NB4 (cell line): ENCODE measurements at regions not wholly inside any gene's neighbourhood (a gene's known extent, or its start where the extent isn't known, plus 50 kb on each side); places are given as distances from the start of the nearest gene placed in this dataset.

Experiments used
- DNase-seq: peaks from one replicate; pipeline ENCODE4 v3.0.0; 2010; ENCODE audit warnings: low read depth
- H3K4me3 ChIP-seq: one replicate; pipeline ENCODE4 v1.5.1; 2011; ENCODE audit warnings: mild to moderate bottlenecking, low read depth, low read length, moderate library complexity
- CTCF ChIP-seq: IDR thresholded peaks from one replicate; pipeline ENCODE4 v1.5.1; 2012; ENCODE audit warnings: low read depth, low read length
- MAX ChIP-seq: IDR thresholded peaks from 2 replicates; pipeline ENCODE4 v1.6.1; 2011; ENCODE audit warnings: low read depth, low read length
- MYC ChIP-seq: IDR thresholded peaks from 2 replicates; pipeline ENCODE4 v1.6.1; 2011; ENCODE audit warnings: low read depth, low read length
- POLR2A ChIP-seq: IDR thresholded peaks from 2 replicates; pipeline ENCODE4 v1.6.1; 2011; ENCODE audit warnings: mild to moderate bottlenecking; ENCODE audit not compliant: insufficient read length; ENCODE audit errors: extremely low read depth

GRCh38 chr9:119722384-119722783, 353.1 kb upstream of the BRINP1 start:
- DNase-seq: no peak
- no peak overlapping the region for H3K4me3 ChIP-seq
- TF ChIP-seq MAX: no peak
- no peak for TF ChIP-seq POLR2A
- no peak for TF ChIP-seq CTCF
- no peak for TF ChIP-seq MYC

- DNase-seq: no peak
- H3K4me3 ChIP-seq: no peak overlapping the region
- TF ChIP-seq MYC (no peak), CTCF (no peak), MAX (no peak), POLR2A (no peak)
Measured at GRCh38 chr9:119712325-119712724, 343.1 kb upstream of the BRINP1 start.

- TF ChIP-seq MAX: no peak
- no peak for TF ChIP-seq POLR2A
- no peak for TF ChIP-seq MYC
- no peak for TF ChIP-seq CTCF
- H3K4me3 ChIP-seq: no peak overlapping the region
- no peak for DNase-seq
Measured at GRCh38 chr9:119709431-119709830, 340.2 kb upstream of the BRINP1 start.

GRCh38 chr9:119707228-119707845, 338.1 kb upstream of the BRINP1 start:
- no peak overlapping the region for H3K4me3 ChIP-seq
- TF ChIP-seq POLR2A (no peak), MAX (no peak), CTCF (no peak), MYC (no peak)
- no peak for DNase-seq

GRCh38 chr9:119701651-119702050, 332.4 kb upstream of the BRINP1 start:
- TF ChIP-seq POLR2A (no peak), CTCF (no peak), MYC (no peak), MAX (no peak)
- no peak overlapping the region for H3K4me3 ChIP-seq
- DNase-seq: no peak

- H3K4me3 ChIP-seq: no peak overlapping the region
- DNase-seq: no peak
- TF ChIP-seq MAX (no peak), MYC (no peak), CTCF (no peak), POLR2A (no peak)
Measured at GRCh38 chr9:119698535-119698934, 329.3 kb upstream of the BRINP1 start.
